GM12878 (cell line): ENCODE measurements at regions not wholly inside any gene's neighbourhood (a gene's known extent, or its start where the extent isn't known, plus 50 kb on each side); places are given as distances from the start of the nearest gene placed in this dataset.

Experiments used
- ATF2 ChIP-seq: IDR thresholded peaks from 2 replicates; pipeline ENCODE4 v1.6.1; 2012; ENCODE audit warnings: low read length, inconsistent platforms
- EZH2 ChIP-seq: IDR thresholded peaks from 2 replicates; pipeline ENCODE4 v1.6.1; 2012; ENCODE audit warnings: low read depth, mild to moderate bottlenecking, control low read depth, inconsistent platforms, low read length, borderline replicate concordance; ENCODE audit not compliant: control insufficient read depth
- SIN3A ChIP-seq: IDR thresholded peaks from 2 replicates; pipeline ENCODE4 v1.6.1; 2012; ENCODE audit warnings: low read depth, low read length, improper control_type of control experiment
- USF1 ChIP-seq: IDR thresholded peaks from 2 replicates; pipeline ENCODE4 v1.6.1; 2011; ENCODE audit warnings: borderline replicate concordance, low read depth, mild to moderate bottlenecking, moderate library complexity, mixed read lengths, low read length; ENCODE audit not compliant: insufficient read depth; ENCODE audit errors: extremely low read length
- TF ChIP-seq, protein P1 (sequence below), 3 experiments: IDR thresholded peaks in 2 of 3; conservative IDR thresholded peaks in 1 of 3; 2 replicates each; pipeline ENCODE4 v1.5.1; 2011; ENCODE audit warnings: low read depth in 3 of 3, low read length in 3 of 3, mild to moderate bottlenecking in 3 of 3, control low read depth in 2 of 3, moderate library complexity in 2 of 3, inconsistent platforms in 1 of 3, mixed read lengths in 1 of 3; ENCODE audit not compliant: control insufficient read depth in 2 of 3, insufficient read depth in 1 of 3; ENCODE audit errors: extremely low read depth in 1 of 3

DNA sequence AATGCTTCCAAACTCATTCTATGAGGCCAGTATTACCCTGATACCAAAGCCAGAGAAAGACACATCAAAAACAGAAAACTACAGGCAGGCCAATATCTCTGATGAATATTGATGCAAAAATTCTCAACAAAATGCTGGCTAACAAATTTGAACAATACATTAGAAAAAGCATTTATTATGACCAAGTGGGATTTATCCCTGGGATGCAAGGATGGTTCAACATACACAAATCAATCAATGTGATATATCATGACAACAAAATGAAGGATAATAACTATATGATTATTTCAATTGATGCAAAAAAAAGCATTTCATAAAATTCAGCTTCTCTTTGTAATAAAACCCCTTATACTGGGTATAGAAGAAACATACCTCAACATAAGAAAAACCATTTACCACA lies 550.9 kb downstream of the ADCYAP1 start:
- TF ChIP-seq SIN3A (no peak), USF1 (no peak), EZH2 (no peak), ATF2 (no peak)
- TF ChIP-seq, protein P1, sequence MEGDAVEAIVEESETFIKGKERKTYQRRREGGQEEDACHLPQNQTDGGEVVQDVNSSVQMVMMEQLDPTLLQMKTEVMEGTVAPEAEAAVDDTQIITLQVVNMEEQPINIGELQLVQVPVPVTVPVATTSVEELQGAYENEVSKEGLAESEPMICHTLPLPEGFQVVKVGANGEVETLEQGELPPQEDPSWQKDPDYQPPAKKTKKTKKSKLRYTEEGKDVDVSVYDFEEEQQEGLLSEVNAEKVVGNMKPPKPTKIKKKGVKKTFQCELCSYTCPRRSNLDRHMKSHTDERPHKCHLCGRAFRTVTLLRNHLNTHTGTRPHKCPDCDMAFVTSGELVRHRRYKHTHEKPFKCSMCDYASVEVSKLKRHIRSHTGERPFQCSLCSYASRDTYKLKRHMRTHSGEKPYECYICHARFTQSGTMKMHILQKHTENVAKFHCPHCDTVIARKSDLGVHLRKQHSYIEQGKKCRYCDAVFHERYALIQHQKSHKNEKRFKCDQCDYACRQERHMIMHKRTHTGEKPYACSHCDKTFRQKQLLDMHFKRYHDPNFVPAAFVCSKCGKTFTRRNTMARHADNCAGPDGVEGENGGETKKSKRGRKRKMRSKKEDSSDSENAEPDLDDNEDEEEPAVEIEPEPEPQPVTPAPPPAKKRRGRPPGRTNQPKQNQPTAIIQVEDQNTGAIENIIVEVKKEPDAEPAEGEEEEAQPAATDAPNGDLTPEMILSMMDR (IDR thresholded peaks at IDR 0.05 in 2 of 3, conservative IDR thresholded peaks at IDR 0.05 in 1 of 3; ENCODE audit: control insufficient read depth in 2 of 3, extremely low read depth in 1 of 3, insufficient read depth in 1 of 3, low read depth in 3 of 3, low read length in 3 of 3), result no peak
